ENCODE measurements at regions not wholly inside any gene's neighbourhood (a gene's known extent, or its start where the extent isn't known, plus 50 kb on each side); places are given as distances from the start of the nearest gene placed in this dataset.
"Not testable (repeated sequence)": the region's sequence is repeated elsewhere in the genome, so short reads cannot be mapped to it uniquely, and the experiment has no call there.

- DNase-seq = no peak
These were observed 473.3 kb downstream of the FBXO15 start for GRCh38 chr18:73674125-73674865.

GRCh38 chr18:73671480-73671879 is 476.2 kb downstream of the FBXO15 start:
- DNase-seq = not testable (repeated sequence)

GRCh38 chr18:73670524-73670923 is 477.1 kb downstream of the FBXO15 start:
- no peak for DNase-seq

GRCh38 chr18:73670039-73670438 is 477.6 kb downstream of the FBXO15 start:
- no peak for DNase-seq

- peak; percentile 4 to 21 for DNase-seq
These were observed 478.3 kb downstream of the FBXO15 start for GRCh38 chr18:73669297-73669696.

- DNase-seq = no peak
These were observed 479.6 kb downstream of the FBXO15 start for GRCh38 chr18:73668051-73668450.

GRCh38 chr18:73666772-73667171 is 480.9 kb downstream of the FBXO15 start:
- no peak for DNase-seq

- DNase-seq = no peak
These were observed 482.7 kb downstream of the FBXO15 start for GRCh38 chr18:73664896-73665295.

GRCh38 chr18:73663581-73663980 is 484.1 kb downstream of the FBXO15 start:
- no peak for DNase-seq

GRCh38 chr18:73662421-73662820 is 485.2 kb downstream of the FBXO15 start:
- no peak for DNase-seq

- DNase-seq = no peak
These were observed 486.4 kb downstream of the FBXO15 start for GRCh38 chr18:73660931-73661856.

- no peak for DNase-seq
These were observed 490.9 kb downstream of the FBXO15 start for GRCh38 chr18:73656691-73657090.

- no peak for DNase-seq
These were observed 493.8 kb downstream of the FBXO15 start for GRCh38 chr18:73653827-73654226.

GRCh38 chr18:73653251-73653650 is 494.4 kb downstream of the FBXO15 start:
- DNase-seq = no peak

- DNase-seq = no peak
These were observed 500.2 kb downstream of the FBXO15 start for GRCh38 chr18:73647391-73647790.

- no peak for DNase-seq
These were observed 500.9 kb downstream of the FBXO15 start for GRCh38 chr18:73646772-73647171.

- DNase-seq = no peak
These were observed 501.4 kb downstream of the FBXO15 start for GRCh38 chr18:73646196-73646595.

- DNase-seq = no peak
These were observed 502.4 kb downstream of the FBXO15 start for GRCh38 chr18:73645160-73645715.

- DNase-seq = no peak
These were observed 507.8 kb downstream of the FBXO15 start for GRCh38 chr18:73639788-73640187.

GRCh38 chr18:73638709-73639108 is 508.9 kb downstream of the FBXO15 start:
- DNase-seq = no peak

GRCh38 chr18:73636355-73636754 is 511.3 kb downstream of the FBXO15 start:
- no peak for DNase-seq

GRCh38 chr18:73626859-73627258 is 520.8 kb downstream of the FBXO15 start:
- no peak for DNase-seq

GRCh38 chr18:73626221-73626620 is 521.4 kb downstream of the FBXO15 start:
- no peak for DNase-seq

GRCh38 chr18:73621091-73621490 is 526.5 kb downstream of the FBXO15 start:
- no peak for DNase-seq

Measured in hippocampal formation (tissue), 2 donors.